Kidney epithelial cell (primary cell): ENCODE measurements at regions not wholly inside any gene's neighbourhood (a gene's known extent, or its start where the extent isn't known, plus 50 kb on each side); places are given as distances from the start of the nearest gene placed in this dataset.

Source experiments
- DNase-seq: peaks from one replicate; pipeline ENCODE4 v3.0.0-alpha.2; 2010; ENCODE audit warnings: low read depth
- H3K27me3 ChIP-seq: 2 replicates; pipeline ENCODE4 v1.6.0; 2011; ENCODE audit warnings: low read length; ENCODE audit not compliant: control insufficient read depth, insufficient read depth
- H3K36me3 ChIP-seq: 2 replicates; pipeline ENCODE4 v1.5.1; 2011; ENCODE audit warnings: low read length; ENCODE audit not compliant: control insufficient read depth, insufficient read depth
- H3K4me3 ChIP-seq: 2 replicates; pipeline ENCODE4 v1.5.1; 2011; ENCODE audit warnings: low read depth, mild to moderate bottlenecking, control low read depth, low read length
- CTCF ChIP-seq: IDR thresholded peaks from 2 replicates; pipeline ENCODE4 v1.5.1; 2011; ENCODE audit warnings: mild to moderate bottlenecking, moderate library complexity, low read length, control low read depth, inconsistent platforms; ENCODE audit not compliant: insufficient read depth, poor library complexity, severe bottlenecking

GRCh38 chr3:178010306-178010705, 525.9 kb upstream of the KCNMB2 start:
- H3K4me3 ChIP-seq = no peak overlapping the region
- DNase-seq = no peak
- H3K36me3 ChIP-seq = no peaks in the 10 kb centered on the region
- no peak for TF ChIP-seq CTCF
- no peaks in the 10 kb centered on the region for H3K27me3 ChIP-seq

GRCh38 chr3:178019645-178020044, 516.6 kb upstream of the KCNMB2 start:
- Histone ChIP-seq H3K4me3 (no peak overlapping the region), H3K36me3 (no peaks in the 10 kb centered on the region), H3K27me3 (no peaks in the 10 kb centered on the region)
- TF ChIP-seq CTCF = no peak
- DNase-seq = no peak

- no peaks in the 10 kb centered on the region for H3K27me3 ChIP-seq
- no peak overlapping the region for H3K4me3 ChIP-seq
- no peaks in the 10 kb centered on the region for H3K36me3 ChIP-seq
- no peak for TF ChIP-seq CTCF
- DNase-seq = no peak
Measured at GRCh38 chr3:178022599-178022998, 513.6 kb upstream of the KCNMB2 start.

- no peak overlapping the region for H3K4me3 ChIP-seq
- TF ChIP-seq CTCF = no peak
- no peak for DNase-seq
- H3K27me3 ChIP-seq = no peaks in the 10 kb centered on the region
- no peaks in the 10 kb centered on the region for H3K36me3 ChIP-seq
Measured at GRCh38 chr3:178028933-178029332, 507.3 kb upstream of the KCNMB2 start.

- no peak for DNase-seq
- no peak for TF ChIP-seq CTCF
- Histone ChIP-seq H3K27me3 (no peaks in the 10 kb centered on the region), H3K4me3 (no peak overlapping the region), H3K36me3 (no peaks in the 10 kb centered on the region)
Measured at GRCh38 chr3:178036451-178037144, 499.6 kb upstream of the KCNMB2 start.

GRCh38 chr3:178041931-178042330, 494.3 kb upstream of the KCNMB2 start:
- TF ChIP-seq CTCF = no peak
- no peak overlapping the region for H3K4me3 ChIP-seq

More at GRCh38 chr3:178041931-178042330, 494.3 kb upstream of the KCNMB2 start:
- Histone ChIP-seq H3K27me3 (no peaks in the 10 kb centered on the region), H3K36me3 (no peaks in the 10 kb centered on the region)
- DNase-seq = no peak
